ENCODE measurements at regions not wholly inside any gene's neighbourhood (a gene's known extent, or its start where the extent isn't known, plus 50 kb on each side); places are given as distances from the start of the nearest gene placed in this dataset.

DNA sequence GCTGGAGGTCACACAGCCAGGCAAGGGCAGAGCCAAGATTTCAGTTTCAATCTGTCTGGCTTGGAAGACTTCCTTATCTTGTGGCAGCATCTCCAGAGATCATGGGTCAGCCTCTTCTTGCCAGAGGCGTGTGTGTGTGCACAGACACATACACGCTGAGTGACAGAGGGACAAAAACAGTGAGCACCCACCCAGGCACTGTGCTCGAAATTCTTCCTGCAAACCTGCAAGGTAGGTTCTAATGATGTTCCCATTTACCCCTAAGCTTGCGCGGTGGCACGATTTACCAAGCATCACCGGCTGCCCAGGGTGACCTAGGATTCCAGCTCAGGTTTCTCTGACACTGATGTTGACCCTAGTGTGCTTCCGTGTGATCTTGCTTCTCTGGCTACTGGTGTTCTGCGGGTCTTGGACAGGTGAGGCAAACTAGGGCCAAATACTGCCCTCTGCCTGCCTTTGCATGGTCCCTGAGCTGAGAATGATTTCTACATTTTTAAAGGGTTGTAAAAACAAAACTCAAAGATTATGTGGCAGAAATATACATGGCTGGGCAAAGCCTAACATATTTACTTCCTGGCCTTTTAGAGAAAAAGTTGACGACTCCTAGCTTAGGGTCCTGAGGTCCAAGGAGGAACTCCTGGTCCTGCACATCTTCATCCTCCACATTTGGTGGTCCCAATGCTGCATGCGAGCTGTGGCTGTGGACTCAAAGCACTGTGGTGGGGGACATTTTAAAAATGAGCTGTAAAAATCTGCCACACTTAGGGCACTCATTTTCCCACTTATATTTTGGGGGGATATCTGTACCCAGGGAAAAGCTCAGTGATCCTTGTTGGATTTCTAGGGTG, 268.5 kb downstream of the RPS24 start:
- no peak for DNase-seq

DNA sequence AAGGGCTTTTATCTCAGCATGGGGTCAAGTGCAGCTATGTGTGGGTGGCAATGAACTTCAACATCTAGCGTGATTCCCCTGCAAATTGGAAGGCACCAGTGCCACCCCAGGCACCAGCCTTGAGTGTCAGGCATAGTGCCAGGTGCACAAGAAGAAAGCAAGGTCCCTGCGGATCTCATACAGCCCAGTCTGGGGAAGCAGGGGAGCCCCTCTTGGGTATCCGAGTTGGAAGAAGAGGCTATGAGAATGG, 269.0 kb downstream of the RPS24 start:
- DNase-seq = no peak

DNA sequence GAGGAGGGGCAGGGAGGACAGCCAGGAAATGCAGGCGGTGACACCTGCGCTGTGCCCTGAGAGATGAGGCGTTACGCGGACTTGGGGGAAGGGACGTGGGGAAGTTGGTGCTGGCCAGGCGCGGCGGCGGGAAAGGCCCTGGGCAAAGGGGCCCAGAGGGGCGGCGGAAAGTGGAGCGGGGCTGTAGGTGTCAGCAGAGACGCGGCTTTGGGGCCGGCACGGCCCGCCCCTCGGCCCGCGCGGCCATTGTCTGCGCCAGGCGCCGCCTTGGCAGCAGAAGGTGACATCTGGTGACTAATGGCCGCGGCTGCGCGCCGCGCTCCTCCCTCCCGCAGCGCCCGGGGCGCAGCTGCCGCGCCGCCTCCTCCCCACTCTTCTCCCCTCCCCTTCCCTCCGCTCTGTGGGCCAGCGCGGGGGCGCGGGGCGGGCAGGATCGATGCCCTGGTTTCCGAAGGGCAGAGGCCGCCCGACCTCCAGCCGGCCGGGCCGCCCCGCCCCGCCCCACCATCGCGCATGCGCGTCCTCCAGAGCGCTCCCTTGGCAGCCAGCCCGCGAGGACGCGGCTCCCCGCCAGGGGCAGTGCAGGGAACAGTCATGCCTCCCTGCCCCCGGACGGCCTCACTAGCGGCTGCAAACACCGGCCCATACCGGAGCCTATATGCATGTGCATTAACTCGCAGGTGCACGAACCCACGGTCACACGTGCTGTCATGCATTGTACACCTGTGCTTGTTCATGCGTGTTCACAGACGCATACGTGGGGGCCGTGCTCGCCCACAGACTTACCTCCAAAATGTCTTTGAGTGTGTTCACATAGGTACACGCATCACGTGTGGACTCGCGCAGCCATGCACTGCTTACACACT, 269.6 kb downstream of the RPS24 start:
- DNase-seq = peak; percentile 96

DNA sequence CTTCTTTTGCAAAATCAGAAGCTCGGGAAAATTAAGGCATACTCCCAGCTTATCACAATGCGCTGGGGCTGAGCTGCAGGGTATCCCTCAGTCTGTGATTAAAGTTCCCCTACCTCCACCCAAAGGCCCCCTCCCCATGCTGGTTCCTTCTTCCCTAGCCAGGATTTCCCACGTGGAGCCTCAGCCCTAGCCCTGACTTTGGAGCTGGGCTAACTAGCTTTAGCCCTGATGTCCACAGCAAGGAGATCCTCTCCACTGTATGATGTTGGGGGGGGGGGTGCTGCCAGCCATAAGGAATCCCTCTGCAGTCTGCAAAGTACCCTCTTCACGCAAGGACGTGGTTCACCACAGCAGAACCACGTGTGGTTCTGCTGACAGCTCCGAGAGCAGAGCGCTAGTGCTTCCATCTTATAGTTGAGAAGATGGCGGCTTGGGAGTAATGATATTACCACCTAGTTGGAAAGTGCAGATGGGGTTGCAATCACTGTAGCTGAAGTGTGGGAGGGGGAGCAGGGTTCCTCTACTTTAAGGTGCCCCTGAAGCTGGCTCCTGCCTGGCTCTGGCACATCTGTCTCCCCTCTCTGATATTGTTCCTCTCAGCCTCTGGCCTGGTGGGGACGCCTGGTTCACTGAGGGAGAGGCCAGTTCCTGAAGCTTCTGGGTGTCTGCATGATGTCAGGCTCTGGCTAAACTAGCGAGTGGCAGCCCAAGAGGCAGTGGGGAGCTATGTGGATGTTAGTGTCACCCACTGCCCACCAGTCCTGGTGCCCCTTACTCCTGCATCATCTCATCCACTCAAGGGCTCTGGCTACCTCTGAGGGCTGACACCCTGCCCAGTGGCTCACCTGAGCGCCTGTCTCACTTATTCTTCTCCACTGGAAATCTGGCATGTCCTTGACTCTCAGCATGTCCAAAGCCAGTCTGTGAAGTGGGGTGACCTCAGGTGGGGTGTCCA, 270.7 kb downstream of the RPS24 start:
- DNase-seq = no peak

DNA sequence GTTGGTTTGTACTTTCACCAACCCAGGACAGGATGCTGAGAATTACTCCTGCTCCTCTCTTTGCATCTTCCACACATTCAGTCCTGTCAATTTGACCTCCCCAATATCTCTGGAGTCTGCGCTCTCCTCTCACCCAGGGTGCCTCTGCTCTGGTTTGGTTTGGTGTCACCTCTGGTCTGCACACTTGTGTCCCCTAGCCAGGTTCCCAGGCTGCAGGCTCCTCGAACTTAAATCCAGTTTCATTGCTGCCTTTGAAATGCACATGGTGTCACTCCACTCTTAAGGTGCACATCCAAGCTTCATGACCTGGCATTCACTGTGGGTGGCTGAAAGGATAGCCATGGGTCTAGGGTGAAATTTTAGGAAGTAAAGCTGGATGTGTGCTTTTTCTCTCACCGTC, 271.6 kb downstream of the RPS24 start:
- no peak for DNase-seq

DNA sequence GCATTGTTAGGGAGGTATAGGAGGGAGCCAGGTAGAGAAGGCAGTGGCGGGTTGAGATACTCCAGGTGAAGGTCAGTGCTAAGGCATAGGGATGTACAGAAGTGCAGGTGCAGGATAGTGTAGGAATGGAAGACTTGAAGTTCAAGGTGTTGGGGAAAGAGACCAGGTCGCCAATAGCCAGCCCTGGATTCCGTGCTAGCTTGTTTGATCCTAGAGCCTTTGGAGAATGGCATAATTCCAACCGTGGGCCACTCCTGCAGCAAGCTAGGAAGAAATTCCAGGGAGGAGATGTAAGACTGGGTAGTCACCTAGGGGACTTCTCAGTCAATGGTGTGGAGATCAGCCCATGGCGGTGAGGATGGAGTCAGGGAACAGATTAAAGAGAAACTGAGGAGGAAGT, 272.7 kb downstream of the RPS24 start:
- no peak for DNase-seq

DNA sequence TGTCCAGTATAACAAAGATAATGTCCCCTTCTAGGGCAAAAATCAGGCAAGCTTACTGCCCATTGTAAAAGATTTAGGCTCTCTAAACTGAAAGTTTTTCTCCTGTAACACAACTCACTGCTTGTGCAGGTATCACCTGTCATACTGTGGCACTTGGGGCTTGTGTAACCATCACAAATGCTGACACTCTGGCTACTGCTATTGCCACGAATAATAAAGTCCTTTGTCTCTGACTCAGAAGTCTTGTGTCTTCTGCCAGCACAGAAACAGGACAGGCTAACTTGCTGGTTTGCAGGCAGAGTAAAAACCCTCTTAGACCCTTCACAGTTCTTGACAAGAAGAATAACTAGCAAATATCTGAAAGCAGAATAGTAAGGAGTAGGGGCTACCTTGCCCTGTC, 273.9 kb downstream of the RPS24 start:
- DNase-seq = no peak

DNA sequence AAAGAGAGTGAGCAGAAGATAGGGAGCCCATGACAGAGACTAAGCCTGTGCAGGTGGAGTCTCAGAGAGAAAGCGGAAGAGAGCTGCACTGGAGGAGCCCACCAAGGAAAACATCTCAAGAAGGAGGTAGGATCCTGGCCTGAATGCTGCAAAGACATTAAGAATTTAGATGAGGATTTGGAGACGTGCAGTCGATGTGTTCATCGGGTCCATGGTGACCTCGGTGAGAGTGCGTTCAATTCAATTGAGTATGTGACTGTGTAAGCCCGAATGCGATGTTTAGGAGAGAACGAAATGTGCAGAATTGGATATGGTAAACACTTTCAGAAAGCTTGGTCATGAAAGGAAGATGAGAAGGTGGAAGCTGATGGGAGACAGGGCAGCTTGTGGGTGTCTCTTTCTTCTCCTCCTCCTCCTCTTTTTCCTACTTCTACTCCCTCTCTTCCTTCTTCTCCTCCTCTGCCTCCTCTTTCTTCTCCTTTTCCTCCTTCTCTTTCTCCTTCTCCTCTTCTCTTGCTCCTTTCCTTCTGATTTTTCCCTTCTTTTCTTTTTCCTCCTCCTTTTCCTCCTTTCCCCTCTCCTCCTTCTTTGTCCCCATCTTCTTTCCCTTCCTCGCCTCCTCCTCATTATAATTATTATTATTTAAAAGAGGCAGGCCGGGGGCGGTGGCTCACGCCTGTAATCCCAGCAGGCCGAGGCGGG, 276.0 kb downstream of the RPS24 start:
- DNase-seq = no peak

DNA sequence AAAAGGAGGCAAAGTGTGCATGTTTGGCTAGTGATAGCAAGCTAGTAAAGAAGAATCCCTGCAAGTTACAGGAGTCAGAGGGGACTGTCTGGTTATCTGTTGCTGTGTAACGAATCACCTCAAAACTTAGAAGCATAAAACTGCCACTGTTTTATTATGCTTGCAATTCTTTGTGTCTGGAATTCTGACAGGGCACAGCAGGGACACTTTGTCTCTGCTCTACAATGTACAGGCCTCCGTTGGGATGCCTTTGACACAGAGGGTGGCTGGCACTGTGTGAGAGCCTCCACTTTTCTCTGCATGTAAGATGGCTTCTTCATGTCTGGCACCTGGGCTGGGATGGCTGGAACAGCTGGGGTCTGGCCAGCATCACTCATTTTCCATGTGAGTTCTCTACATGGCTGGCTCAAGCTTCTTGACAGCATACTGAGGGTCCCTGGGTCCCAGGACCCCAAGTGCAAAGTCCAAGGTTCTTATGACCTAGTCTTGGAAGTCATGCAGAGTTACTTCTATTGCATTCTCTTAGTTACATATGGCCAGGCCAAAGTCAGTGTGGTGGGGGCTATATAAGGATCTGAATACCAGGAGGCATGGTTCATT, 276.9 kb downstream of the RPS24 start:
- DNase-seq = no peak

DNA sequence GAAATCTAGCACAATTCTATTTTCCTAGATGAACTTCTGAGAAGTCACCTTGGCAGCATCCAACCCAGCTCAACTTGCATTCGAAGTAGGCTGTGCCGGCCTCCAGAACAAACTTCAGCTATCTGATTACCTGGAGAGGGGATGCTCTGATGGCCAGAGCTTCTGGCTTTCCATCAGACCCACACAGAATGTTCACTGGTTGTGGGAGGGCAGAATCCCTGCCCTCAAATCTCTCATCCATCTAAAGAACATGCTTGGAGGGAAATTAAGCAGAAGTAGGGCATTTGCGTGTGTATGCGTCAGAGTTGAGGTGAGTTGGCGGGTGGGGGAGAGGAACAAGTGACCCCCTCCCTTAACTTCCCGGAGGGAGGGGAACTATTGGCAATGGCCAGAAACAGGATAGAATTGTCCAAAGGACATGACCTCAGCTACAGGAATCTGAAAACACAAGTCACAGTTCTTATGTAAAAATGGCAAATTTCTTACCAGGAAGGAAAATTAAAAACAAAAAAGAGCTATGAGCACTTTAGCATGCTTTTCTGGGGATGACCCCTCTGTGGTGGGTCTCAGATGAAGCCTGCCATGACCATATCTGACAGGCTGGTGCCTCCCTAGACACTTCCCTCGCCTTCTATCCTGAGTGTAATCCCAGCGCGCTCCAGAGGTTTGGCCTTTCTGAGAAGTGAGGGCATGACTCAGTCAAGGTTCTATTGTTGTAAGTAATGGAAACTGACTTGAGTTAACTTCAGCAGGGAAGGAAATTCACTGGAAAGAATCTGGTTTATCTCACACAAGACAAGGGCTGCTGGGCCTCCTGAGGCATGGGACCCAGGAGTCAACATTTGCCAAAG, 278.8 kb downstream of the RPS24 start:
- DNase-seq = no peak

DNA sequence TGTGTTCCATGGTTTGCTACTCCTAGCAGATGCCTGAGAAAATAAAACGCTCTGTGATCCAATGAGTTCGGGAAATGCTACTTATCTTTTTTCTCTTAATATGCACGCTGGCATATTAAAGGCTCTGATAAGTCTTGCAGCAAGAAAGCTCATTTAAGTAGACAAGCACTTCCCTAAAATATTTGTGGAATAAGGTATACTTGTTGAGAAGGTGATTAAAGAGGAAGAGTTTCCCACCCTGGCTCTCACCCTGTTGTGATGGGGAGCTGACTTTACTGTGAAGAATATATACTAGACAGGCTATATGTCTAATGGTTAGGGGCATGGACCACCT, 279.4 kb downstream of the RPS24 start:
- DNase-seq = no peak

DNA sequence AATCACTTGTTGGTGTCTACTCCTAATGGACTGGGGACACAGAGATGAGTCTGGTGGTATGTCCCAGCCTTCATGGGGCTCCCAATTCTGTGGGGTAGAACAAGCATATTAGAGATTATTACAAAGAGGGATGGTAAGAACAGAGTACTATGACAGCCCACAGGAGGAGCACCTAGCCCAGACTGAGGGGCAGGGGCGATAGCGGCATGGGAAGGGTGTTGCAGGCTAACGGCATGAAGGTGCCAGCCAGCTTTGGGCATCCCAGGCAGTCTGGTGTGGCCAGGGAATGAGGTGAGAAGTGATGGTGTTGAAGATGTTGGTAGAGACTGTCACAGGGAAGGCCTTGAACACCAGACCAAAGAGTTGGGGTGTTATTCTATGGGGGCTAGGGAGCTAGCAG, 280.0 kb downstream of the RPS24 start:
- no peak for DNase-seq

DNA sequence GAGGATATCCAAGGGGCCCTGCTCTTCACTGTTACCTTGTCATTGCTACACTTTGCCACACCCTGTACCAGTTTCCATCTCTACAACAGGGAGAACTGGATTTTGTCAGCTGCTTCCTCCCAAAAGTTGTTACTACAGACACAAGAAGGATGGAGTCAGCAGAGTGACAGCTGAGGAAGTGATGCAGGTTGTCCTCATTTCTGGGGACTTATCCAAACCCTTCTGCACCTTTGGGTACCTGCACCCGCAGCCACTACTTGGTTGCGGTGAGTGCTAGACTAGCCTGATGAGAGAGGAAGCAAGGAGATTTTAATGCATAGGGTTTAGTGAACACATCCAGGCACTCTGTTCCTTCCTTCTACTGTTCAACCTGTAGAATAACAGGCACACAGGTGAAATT, 281.0 kb downstream of the RPS24 start:
- DNase-seq = no peak

DNA sequence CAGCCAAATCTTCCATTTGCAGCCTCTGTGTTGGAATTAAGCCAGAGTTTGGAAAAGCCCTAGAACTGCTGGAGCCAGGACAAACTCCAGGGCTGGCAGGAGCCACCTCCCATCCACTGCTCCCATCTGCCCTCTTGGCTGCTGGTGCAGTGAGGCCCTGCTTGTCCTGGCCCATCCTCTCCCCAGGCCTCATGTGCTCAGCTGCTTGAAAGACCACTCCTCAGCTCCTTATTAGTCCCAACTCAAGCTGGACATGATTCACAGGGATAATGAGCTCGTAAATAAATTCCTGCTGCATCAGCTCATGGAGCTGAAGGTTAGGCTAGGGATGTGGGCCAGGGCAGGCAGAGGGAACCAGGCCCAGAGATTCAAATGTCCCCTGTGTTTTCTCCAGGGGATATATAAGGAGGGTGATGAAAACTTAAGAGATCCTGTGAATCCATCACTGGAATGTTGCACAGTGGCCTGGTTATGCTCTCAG, 282.8 kb downstream of the RPS24 start:
- DNase-seq = no peak

DNA sequence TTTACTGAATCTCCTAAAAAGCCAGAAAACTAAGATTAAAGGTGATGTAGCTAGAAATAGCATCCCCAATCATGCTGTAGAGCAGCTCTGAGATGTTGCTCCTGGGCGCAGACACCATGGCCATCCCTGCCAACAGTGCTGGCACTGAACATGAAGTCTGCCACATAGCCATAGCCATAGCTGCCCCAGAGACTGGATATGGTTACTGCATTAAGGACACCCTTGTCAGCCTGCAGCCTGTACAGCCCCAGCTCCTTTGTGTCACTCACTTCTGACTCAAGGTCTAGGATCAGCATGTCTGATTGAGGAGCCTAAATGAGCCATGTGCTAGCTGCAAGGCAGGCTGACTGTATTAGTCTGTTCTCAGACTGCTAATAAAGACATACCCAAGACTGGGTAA, 284.6 kb downstream of the RPS24 start:
- DNase-seq = no peak

DNA sequence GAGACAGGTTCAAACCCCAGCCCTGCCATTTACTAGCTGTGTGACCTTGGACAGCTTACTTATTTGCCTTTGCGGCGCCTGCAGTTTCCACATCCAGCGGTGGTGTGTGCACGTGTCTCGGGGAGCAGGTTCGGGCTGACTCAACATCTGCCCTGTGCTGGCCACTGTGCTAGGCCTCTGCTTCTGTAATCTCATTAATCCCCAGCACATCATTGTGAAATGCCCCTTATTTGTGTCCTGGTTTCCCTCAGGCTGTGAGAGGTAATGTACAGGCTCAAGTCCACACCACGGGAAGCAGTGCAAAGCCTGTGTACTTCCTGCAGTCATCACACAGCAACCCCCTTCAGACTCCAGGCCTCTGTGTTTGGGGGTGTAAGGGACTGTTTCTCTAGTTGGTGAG, 285.7 kb downstream of the RPS24 start:
- no peak for DNase-seq

DNA sequence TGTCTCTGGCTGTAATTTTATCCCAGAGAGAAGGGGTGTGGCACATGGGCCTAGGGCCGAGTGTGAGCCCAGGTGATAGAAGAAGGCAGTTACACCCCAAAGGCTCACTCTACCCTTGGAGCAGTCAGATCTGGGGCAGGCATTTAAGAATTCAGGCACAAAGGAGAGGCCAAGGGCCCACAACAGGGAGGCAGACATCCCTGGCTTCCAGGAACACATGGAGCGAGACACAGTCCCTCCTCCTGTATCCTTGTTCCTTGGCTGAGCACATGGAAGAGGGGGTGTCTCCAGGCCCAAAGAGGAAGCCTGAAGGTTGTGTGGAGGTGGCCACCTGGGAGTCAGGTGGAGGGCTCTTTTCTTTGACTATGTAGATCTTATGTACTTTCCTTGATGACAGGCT, 286.2 kb downstream of the RPS24 start:
- DNase-seq = no peak

DNA sequence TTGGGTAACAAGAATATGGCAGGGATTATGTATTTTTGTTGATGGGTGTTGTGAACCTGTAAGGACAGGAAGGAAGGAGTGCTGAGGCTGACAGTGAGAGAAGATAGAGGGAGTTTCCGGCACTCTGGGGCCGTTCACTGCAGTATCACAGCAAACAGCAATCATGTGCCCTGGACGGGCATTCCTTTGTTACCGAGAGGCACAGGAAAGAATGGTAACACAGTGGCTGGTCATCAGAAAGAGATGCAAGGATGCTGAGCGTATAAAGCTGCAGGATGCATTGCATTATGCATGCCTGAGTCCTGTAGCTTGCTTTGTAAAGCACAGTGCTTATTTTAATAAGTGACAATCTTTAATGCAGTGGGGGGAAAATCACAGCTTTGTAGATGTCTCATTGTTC, 286.8 kb downstream of the RPS24 start:
- DNase-seq = no peak

DNA sequence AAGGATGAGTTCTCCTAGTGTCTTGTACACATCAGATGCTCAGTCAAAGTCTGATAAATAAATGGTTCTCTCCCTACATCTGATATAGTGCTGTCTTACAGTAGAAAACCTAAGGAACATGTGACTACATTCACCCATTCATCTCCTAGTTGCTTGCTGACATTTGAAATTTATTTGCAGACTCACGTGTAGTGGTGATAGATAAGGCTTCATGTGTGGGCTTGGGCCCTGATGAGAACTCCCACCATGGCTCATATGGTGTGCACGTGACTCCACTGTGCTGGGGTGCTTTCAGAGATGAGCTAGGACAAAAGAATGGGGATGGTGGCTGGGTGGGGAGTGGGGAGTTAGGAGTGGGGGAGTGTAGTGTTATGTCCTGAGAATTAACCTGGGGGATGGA, 287.3 kb downstream of the RPS24 start:
- no peak for DNase-seq

DNA sequence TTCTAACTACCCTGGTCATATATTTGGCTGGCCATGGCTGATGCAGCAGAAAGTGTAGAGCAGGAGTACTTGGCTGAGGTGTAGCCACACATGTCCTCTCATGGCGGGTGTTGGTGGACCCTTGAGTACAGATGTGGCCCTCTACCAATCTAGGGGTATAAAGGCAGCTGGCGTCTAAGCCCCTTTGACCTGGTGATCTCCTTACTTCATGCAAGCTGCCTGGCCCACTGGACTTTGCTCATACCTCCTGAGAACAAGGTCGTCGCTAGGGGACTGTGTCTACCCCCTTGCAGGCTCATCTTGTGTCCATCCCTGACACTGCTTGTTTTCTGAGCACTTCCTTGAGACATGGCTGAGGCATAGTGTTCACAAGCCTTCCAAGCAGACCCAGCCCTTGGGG, 287.8 kb downstream of the RPS24 start:
- no peak for DNase-seq

DNA sequence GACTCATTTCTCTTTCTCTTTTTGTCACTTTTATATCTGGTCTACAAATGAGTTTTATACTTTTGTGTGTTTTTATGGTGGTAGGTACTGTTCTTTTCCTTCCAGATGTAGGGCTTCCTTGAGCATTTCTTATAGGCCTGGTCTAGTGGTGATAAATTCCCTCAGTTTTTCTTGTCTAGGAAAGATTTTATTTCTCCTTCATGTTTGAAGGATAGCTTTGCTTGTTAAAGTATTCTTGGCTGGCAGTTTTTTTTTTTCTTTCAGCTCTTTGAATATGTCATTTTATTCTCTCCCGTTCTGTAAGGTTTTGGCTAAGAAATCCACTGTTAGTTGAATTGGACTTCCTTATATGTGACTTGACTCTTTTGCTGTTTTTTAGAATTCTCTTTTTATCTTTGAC, 292.7 kb downstream of the RPS24 start:
- DNase-seq = no peak

Data from stimulated activated naive CD4-positive, alpha-beta T cell treated with Interleukin-2 at 50 U/mL for 16 hours (primary cell).